ENCODE measurements at regions not wholly inside any gene's neighbourhood (a gene's known extent, or its start where the extent isn't known, plus 50 kb on each side); places are given as distances from the start of the nearest gene placed in this dataset.

GRCh38 chr15:62793752-62794144 lies 248.8 kb upstream of the TPM1 start (continued):
- no peak for TF ChIP-seq IRF1 (CRISPR knock-in tag; IDR thresholded peaks at IDR 0.05)
- TF ChIP-seq PRDM15 (CRISPR knock-in tag; IDR thresholded peaks at IDR 0.05): no peak

- Mint-ChIP-seq H3K27me3 (ENCODE audit: low read depth) (no peaks in the 10 kb centered on the region), H3K4me3 (no peak overlapping the region), H3K27ac (no peak overlapping the region; the same call in 1 of the 2 replicates), H3K36me3 (no peaks in the 10 kb centered on the region; the same call in 1 of the 2 replicates), H3K4me1 (peaks cover 23% of the 10 kb centered on the region), H3K9me3 (no peaks in the 10 kb centered on the region)
- TF ChIP-seq FOXK1 (CRISPR knock-in tag; IDR thresholded peaks at IDR 0.05): no peak
- no peak for TF ChIP-seq CTCF (IDR thresholded peaks at IDR 0.05)
- no peak for TF ChIP-seq SMAD4 (CRISPR knock-in tag; IDR thresholded peaks at IDR 0.05)
- TF ChIP-seq ZSCAN18 (CRISPR knock-in tag; IDR thresholded peaks at IDR 0.05): no peak
- TF ChIP-seq ZNF281 (CRISPR knock-in tag; IDR thresholded peaks at IDR 0.05): no peak
- TF ChIP-seq ATF3 (CRISPR knock-in tag; conservative IDR thresholded peaks at IDR 0.05): no peak
- TF ChIP-seq ZBTB21 (CRISPR knock-in tag; IDR thresholded peaks at IDR 0.05; ENCODE audit: borderline replicate concordance): no peak
- TF ChIP-seq ZNF232 (CRISPR knock-in tag; IDR thresholded peaks at IDR 0.05): no peak
- TF ChIP-seq ATF2 (CRISPR knock-in tag; IDR thresholded peaks at IDR 0.05; ENCODE audit: borderline replicate concordance, low read depth): no peak
- TF ChIP-seq ELF4 (CRISPR knock-in tag; IDR thresholded peaks at IDR 0.05; ENCODE audit: low read depth): no peak
- no peak for TF ChIP-seq ZNF512 (CRISPR knock-in tag; IDR thresholded peaks at IDR 0.05; ENCODE audit: borderline replicate concordance)
- TF ChIP-seq FOXJ3 (CRISPR knock-in tag; IDR thresholded peaks at IDR 0.05; ENCODE audit: borderline replicate concordance): no peak
- no peak for TF ChIP-seq GABPB1 (CRISPR knock-in tag; IDR thresholded peaks at IDR 0.05)
- no peak for TF ChIP-seq TEAD4 (CRISPR knock-in tag; IDR thresholded peaks at IDR 0.05)
- CTCF ChIA-PET: no interaction called here
- ATAC-seq: no peak
- DNase-seq (ENCODE audit: low spot score): no peak
- POLR2A ChIA-PET: no interaction called here
Measured at GRCh38 chr15:62795171-62795570, 247.4 kb upstream of the TPM1 start.
